ENCODE measurements at regions not wholly inside any gene's neighbourhood (a gene's known extent, or its start where the extent isn't known, plus 50 kb on each side); places are given as distances from the start of the nearest gene placed in this dataset.

DNA sequence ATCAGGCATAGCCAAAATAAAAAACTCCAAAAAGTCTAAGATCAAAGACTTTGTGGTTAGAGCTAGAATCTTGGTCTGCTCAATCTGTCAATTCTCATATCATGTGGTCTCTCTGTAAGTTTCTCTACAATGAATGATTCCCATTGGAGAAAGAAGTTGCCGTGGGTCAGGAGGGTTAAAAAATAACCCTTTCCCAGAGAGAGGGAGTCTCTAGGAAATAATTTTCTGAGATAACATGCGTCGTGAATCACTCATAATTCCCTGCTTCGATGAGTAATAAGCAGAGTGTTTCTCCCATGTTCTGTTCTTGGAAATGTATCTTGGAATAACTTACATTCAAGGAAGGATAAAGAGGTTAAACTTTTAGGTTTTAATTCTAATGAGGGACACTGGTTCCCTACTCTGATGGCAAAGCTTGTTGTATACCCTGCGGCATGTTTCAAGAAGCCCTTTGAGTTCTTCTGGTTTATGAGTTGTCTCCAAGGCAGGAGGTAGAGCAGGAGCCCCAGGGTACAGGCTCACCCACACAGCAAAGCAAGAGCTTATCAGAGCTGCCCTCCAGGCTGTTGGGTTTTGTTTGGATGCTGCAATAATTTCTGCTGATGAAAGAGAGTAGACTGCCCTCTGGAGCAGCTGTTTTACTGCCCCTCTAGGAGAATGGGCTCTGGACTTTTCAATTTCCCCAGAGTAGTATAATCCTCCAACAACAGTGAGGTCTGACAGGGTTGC lies 599.1 kb downstream of the QKI start:
- H3K27ac ChIP-seq, result no peak overlapping the region
- H3K27me3 ChIP-seq (replicated peaks; ENCODE audit: insufficient read depth), result no peaks in the 10 kb centered on the region
- no peaks in the 10 kb centered on the region for H3K4me1 ChIP-seq (replicated peaks)
- H3K4me3 ChIP-seq, result no peak overlapping the region
- intact Hi-C loops (cut with DNase I), result no loop called here
- 84% methylated on average over 5 of the region's 5 CpGs for WGBS
- DNase-seq (ENCODE audit: low spot score), result no peak
- TF ChIP-seq, protein P1, sequence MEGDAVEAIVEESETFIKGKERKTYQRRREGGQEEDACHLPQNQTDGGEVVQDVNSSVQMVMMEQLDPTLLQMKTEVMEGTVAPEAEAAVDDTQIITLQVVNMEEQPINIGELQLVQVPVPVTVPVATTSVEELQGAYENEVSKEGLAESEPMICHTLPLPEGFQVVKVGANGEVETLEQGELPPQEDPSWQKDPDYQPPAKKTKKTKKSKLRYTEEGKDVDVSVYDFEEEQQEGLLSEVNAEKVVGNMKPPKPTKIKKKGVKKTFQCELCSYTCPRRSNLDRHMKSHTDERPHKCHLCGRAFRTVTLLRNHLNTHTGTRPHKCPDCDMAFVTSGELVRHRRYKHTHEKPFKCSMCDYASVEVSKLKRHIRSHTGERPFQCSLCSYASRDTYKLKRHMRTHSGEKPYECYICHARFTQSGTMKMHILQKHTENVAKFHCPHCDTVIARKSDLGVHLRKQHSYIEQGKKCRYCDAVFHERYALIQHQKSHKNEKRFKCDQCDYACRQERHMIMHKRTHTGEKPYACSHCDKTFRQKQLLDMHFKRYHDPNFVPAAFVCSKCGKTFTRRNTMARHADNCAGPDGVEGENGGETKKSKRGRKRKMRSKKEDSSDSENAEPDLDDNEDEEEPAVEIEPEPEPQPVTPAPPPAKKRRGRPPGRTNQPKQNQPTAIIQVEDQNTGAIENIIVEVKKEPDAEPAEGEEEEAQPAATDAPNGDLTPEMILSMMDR (IDR thresholded peaks at IDR 0.05), result no peak
- TF ChIP-seq POLR2A (IDR thresholded peaks at IDR 0.05) (no peak), POLR2AphosphoS5 (IDR thresholded peaks at IDR 0.05) (no peak)
- H3K9me3 ChIP-seq, result no peaks in the 10 kb centered on the region
- no peaks in the 10 kb centered on the region for H3K36me3 ChIP-seq

DNA sequence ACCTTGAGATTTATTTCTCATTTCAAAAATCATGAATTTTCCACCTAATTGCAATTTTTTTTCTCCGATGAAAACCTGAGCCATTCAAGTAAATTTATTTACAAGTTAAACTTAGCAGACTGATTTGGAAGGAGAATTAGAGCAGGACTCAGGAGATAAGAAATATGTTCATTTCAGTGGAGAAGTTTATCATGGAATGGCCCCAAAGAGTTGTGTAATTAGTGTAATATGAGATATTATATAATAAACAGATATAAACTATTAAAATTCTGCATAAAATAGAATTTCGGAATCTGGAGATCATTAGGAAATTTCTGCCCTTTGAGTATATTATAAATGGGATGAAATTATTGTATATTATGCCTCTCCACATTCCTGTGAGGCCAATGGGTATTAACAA lies 596.8 kb downstream of the QKI start:
- intact Hi-C loops (cut with DNase I), result no loop called here
- Histone ChIP-seq H3K9me3 (no peaks in the 10 kb centered on the region), H3K4me1 (replicated peaks) (no peaks in the 10 kb centered on the region), H3K27ac (no peak overlapping the region), H3K4me3 (no peak overlapping the region), H3K36me3 (no peaks in the 10 kb centered on the region), H3K27me3 (replicated peaks; ENCODE audit: insufficient read depth) (no peaks in the 10 kb centered on the region)
- WGBS, result 88% methylated on average over 2 of the region's 2 CpGs
- TF ChIP-seq, protein P1 (IDR thresholded peaks at IDR 0.05), result no peak
- no peak for TF ChIP-seq POLR2A (IDR thresholded peaks at IDR 0.05)
- TF ChIP-seq POLR2AphosphoS5 (IDR thresholded peaks at IDR 0.05), result no peak
- no peak for DNase-seq (ENCODE audit: low spot score)

DNA sequence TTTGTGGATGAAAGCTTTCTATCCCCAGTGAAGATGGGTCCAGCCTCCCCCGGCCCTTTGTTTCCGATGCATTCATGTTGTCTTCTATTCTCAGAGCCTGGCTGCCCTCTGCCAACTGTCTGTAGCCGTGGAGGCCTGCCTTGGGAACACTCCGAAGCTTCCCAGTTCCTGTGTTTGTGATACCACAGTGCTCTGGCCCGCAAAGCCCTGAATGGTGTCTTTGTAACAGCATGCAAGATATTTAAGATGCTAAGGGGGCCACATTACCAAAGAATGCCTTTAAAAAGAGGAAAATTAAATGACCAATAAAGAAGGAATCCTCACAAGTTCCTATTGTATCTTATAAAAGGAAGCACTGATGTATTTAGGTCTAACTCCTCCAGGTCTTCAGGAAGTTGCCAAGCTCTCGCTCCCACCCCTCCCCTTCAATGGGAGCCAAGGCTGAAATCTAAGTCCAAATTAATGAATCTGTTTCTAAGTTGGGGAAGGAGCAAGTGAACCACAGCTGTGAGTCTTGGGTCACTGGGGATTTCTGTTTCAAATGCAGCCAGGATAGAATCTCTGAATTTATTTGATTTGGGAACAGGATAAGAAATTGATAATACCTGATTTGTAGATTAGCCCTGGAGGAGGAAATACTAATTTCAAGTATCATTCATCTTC lies 596.1 kb downstream of the QKI start:
- H3K9me3 ChIP-seq, result no peaks in the 10 kb centered on the region
- H3K36me3 ChIP-seq, result no peaks in the 10 kb centered on the region
- TF ChIP-seq, protein P1 (IDR thresholded peaks at IDR 0.05), result no peak
- no peak for TF ChIP-seq POLR2AphosphoS5 (IDR thresholded peaks at IDR 0.05)
- no peak for TF ChIP-seq POLR2A (IDR thresholded peaks at IDR 0.05)
- no peak for DNase-seq (ENCODE audit: low spot score)
- H3K4me3 ChIP-seq, result no peak overlapping the region
- H3K4me1 ChIP-seq (replicated peaks), result no peaks in the 10 kb centered on the region
- intact Hi-C loops (cut with DNase I), result no loop called here
- WGBS, result 53% methylated on average over 6 of the region's 6 CpGs
- H3K27me3 ChIP-seq (replicated peaks; ENCODE audit: insufficient read depth), result no peaks in the 10 kb centered on the region
- no peak overlapping the region for H3K27ac ChIP-seq

DNA sequence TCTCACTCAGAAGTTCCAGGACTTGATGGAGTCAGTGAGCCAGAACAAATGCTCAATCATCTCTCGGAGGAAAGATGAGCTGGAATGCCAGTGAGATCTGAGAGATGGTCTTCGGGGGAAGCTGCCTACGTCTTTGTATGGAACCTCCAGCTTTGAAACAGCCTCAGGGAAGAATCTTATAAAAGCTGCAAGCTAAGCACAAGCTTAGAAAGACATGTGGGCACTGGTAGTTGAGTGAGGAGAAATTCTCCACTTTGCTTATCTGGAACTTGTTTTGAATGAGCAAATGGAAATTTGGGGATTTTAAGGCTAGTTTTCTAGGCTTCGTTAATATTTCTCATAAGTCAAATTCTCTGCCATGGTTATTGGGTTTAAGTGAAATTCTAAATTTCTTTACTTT lies 594.4 kb downstream of the QKI start:
- Histone ChIP-seq H3K4me1 (replicated peaks) (no peaks in the 10 kb centered on the region), H3K4me3 (no peak overlapping the region), H3K9me3 (no peaks in the 10 kb centered on the region), H3K27ac (no peak overlapping the region), H3K36me3 (no peaks in the 10 kb centered on the region), H3K27me3 (replicated peaks; ENCODE audit: insufficient read depth) (no peaks in the 10 kb centered on the region)
- WGBS, result 54% methylated on average over 4 of the region's 4 CpGs
- intact Hi-C loops (cut with DNase I), result no loop called here
- TF ChIP-seq, protein P1 (IDR thresholded peaks at IDR 0.05), result no peak
- TF ChIP-seq POLR2A (IDR thresholded peaks at IDR 0.05) (no peak), POLR2AphosphoS5 (IDR thresholded peaks at IDR 0.05) (no peak)
- no peak for DNase-seq (ENCODE audit: low spot score)

DNA sequence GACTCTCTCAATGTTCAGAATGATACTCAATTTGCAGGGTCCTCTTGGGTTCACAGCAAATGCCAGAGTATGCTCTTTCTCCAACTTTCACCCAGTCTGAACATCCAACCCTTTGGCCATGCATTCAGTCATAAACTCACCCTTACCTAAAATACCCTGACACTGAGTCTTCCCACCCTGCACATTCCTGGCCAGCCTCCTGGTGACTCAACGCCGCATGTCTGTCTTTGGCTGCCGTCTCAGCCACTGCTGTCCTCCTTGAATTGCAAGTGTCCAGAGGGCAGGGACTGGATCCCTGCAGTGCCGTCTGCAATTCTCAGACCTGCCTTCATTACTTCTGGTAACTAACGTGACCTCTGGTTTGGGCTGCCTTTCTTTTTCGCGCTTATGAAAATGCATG lies 593.4 kb downstream of the QKI start:
- no peaks in the 10 kb centered on the region for H3K27me3 ChIP-seq (replicated peaks; ENCODE audit: insufficient read depth)
- H3K27ac ChIP-seq, result no peak overlapping the region
- intact Hi-C loops (cut with DNase I), result no loop called here
- 85% methylated on average over 7 of the region's 7 CpGs for WGBS
- no peak overlapping the region for H3K4me3 ChIP-seq
- no peak for DNase-seq (ENCODE audit: low spot score)
- H3K36me3 ChIP-seq, result no peaks in the 10 kb centered on the region
- TF ChIP-seq, protein P1 (IDR thresholded peaks at IDR 0.05), result no peak
- no peak for TF ChIP-seq POLR2A (IDR thresholded peaks at IDR 0.05)
- no peak for TF ChIP-seq POLR2AphosphoS5 (IDR thresholded peaks at IDR 0.05)
- no peaks in the 10 kb centered on the region for H3K9me3 ChIP-seq
- no peaks in the 10 kb centered on the region for H3K4me1 ChIP-seq (replicated peaks)
